PC-9 (cell line): ENCODE measurements at regions not wholly inside any gene's neighbourhood (a gene's known extent, or its start where the extent isn't known, plus 50 kb on each side); places are given as distances from the start of the nearest gene placed in this dataset.

Experiments used
- EZH2 ChIP-seq: fragments of 200-600 bp; sonication (generic); IDR thresholded peaks from 2 replicates; pipeline ENCODE4 v1.8.0; 2017; ENCODE audit warnings: antibody characterized with exemption, low read depth
- TF ChIP-seq, protein P1 (sequence below): fragments of 200-600 bp; sonication (generic); conservative IDR thresholded peaks from 2 replicates; pipeline ENCODE4 v1.6.1; 2017; ENCODE audit warnings: mixed run types, antibody characterized with exemption, mild to moderate bottlenecking, moderate library complexity

DNA sequence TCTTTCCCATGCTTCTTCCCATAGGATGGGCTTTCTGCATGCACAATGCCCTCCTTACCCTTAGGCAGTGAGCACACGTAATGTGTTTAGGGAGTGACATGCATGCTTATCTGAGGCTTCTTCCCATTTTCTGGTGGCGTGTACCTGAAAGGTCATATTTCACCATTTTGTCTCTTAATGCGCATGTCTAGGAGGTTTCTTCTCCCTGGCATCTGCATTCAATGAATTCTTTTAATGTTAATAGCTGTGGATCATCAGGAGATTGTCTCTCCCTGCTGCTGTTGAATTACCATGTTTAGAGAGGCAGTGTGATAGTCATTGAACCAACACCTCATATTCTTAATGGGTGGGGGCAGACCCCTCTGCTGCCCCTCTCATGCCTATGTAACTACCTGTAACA is 205.6 kb upstream of the SGO1 start:
- TF ChIP-seq, protein P1, sequence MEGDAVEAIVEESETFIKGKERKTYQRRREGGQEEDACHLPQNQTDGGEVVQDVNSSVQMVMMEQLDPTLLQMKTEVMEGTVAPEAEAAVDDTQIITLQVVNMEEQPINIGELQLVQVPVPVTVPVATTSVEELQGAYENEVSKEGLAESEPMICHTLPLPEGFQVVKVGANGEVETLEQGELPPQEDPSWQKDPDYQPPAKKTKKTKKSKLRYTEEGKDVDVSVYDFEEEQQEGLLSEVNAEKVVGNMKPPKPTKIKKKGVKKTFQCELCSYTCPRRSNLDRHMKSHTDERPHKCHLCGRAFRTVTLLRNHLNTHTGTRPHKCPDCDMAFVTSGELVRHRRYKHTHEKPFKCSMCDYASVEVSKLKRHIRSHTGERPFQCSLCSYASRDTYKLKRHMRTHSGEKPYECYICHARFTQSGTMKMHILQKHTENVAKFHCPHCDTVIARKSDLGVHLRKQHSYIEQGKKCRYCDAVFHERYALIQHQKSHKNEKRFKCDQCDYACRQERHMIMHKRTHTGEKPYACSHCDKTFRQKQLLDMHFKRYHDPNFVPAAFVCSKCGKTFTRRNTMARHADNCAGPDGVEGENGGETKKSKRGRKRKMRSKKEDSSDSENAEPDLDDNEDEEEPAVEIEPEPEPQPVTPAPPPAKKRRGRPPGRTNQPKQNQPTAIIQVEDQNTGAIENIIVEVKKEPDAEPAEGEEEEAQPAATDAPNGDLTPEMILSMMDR, result no peak
- TF ChIP-seq EZH2, result no peak
